ENCODE measurements at regions not wholly inside any gene's neighbourhood (a gene's known extent, or its start where the extent isn't known, plus 50 kb on each side); places are given as distances from the start of the nearest gene placed in this dataset.

- TF ChIP-seq CTCF (IDR thresholded peaks at IDR 0.05) = no peak
- TF ChIP-seq POLR2A (IDR thresholded peaks at IDR 0.05) = no peak
These were observed 234.7 kb upstream of the GJB5 start for GRCh38 chr1:34520111-34520510.

Data from right lobe of liver (tissue), 4 donors.